PC-3 (cell line): ENCODE measurements at regions not wholly inside any gene's neighbourhood (a gene's known extent, or its start where the extent isn't known, plus 50 kb on each side); places are given as distances from the start of the nearest gene placed in this dataset.

Source experiments
- ATAC-seq: fragments of 200-7000 bp; cut with Tn5 transposase; 2 replicates; pipeline ENCODE4 v1.9.1; 2020; ENCODE audit warnings: mild to moderate bottlenecking, moderate library complexity
- BruUV-seq: library from RNA; stranded (reverse); fragments of 400-500 nt; replicated peaks from 2 replicates; lab custom pipeline; 2021; lab: Mats Ljungman, UMichigan
- CTCF ChIA-PET: fragments of 300-600 bp; sonication (Branson Sonifier 250); formaldehyde crosslinking; loops from one replicate; lab custom pipeline; 2022; ENCODE audit warnings: antibody characterized with exemption; lab: Charles Lee
- POLR2A ChIA-PET: fragments of 300-600 bp; sonication (Branson Sonifier 250); formaldehyde crosslinking; loops from one replicate; lab custom pipeline; 2022; ENCODE audit warnings: antibody characterized with exemption; ENCODE audit not compliant: unreplicated experiment; lab: Charles Lee
- DNase-seq: peaks from one replicate; pipeline ENCODE4 v3.0.0-alpha.2; 2015
- H2AFZ ChIP-seq: fragments of 300-600 bp; sonication (generic); 2 replicates; pipeline ENCODE4 v1.6.0; 2016; ENCODE audit warnings: antibody characterized with exemption, low read length
- H3F3A ChIP-seq: fragments of 300-600 bp; sonication (generic); one replicate; pipeline ENCODE4 v1.6.0; 2017; ENCODE audit warnings: antibody characterized with exemption, low read length, control low read depth, mild to moderate bottlenecking; ENCODE audit not compliant: unreplicated experiment
- H3K27ac ChIP-seq: fragments of 300-600 bp; sonication (generic); 2 replicates; pipeline ENCODE4 v1.5.1; 2016; ENCODE audit warnings: mild to moderate bottlenecking, low read length
- H3K27me3 ChIP-seq: fragments of 300-600 bp; sonication (generic); 2 replicates; pipeline ENCODE4 v1.6.1; 2016; ENCODE audit warnings: low read length, mixed read lengths
- H3K36me3 ChIP-seq: fragments of 300-600 bp; sonication (generic); 2 replicates; pipeline ENCODE4 v1.6.1; 2016; ENCODE audit warnings: low read depth, mixed run types, low read length, mixed read lengths
- H3K4me1 ChIP-seq: fragments of 300-600 bp; sonication (generic); 2 replicates; pipeline ENCODE4 v1.5.1; 2016; ENCODE audit warnings: low read length; ENCODE audit not compliant: insufficient read depth
- H3K4me2 ChIP-seq: fragments of 300-600 bp; sonication (generic); 2 replicates; pipeline ENCODE4 v1.6.0; 2016; ENCODE audit warnings: low read length
- H3K4me3 ChIP-seq: fragments of 300-600 bp; sonication (generic); 2 replicates; pipeline ENCODE4 v1.5.1; 2016; ENCODE audit warnings: mild to moderate bottlenecking, low read length, mixed read lengths
- H3K79me2 ChIP-seq: fragments of 300-600 bp; sonication (generic); 2 replicates; pipeline ENCODE4 v1.6.1; 2017; ENCODE audit warnings: low read length, mixed read lengths
- H3K9ac ChIP-seq: fragments of 300-600 bp; sonication (generic); 2 replicates; pipeline ENCODE4 v1.6.0; 2016; ENCODE audit warnings: mild to moderate bottlenecking, low read length
- H3K9me2 ChIP-seq: fragments of 300-600 bp; sonication (generic); replicated peaks from 2 replicates; pipeline ENCODE4 v1.6.1; 2016; ENCODE audit warnings: mixed run types, low read length, mixed read lengths
- H3K9me3 ChIP-seq: fragments of 300-600 bp; sonication (generic); 2 replicates; pipeline ENCODE4 v1.6.1; 2016; ENCODE audit warnings: low read length, mixed read lengths
- H4K20me1 ChIP-seq: fragments of 300-600 bp; sonication (generic); 2 replicates; pipeline ENCODE4 v1.6.1; 2016; ENCODE audit warnings: low read length, mixed read lengths
- CTCF ChIP-seq: fragments of 300-600 bp; sonication (generic); conservative IDR thresholded peaks from 2 replicates; pipeline ENCODE4 v1.5.1; 2017; ENCODE audit warnings: antibody characterized with exemption, low read depth, mild to moderate bottlenecking, low read length
- EZH2 ChIP-seq: fragments of 300-600 bp; sonication (generic); IDR thresholded peaks from one replicate; pipeline ENCODE4 v1.6.1; 2017; ENCODE audit warnings: antibody characterized with exemption, mild to moderate bottlenecking, low read length; ENCODE audit not compliant: unreplicated experiment
- EZH2phosphoT487 ChIP-seq: fragments of 300-600 bp; sonication (generic); IDR thresholded peaks from 2 replicates; pipeline ENCODE4 v1.6.1; 2018; ENCODE audit warnings: mild to moderate bottlenecking, antibody characterized with exemption, low read length, borderline replicate concordance
- intact Hi-C: fragments of 100-400 bp; cut with micrococcal nuclease; formaldehyde crosslinking; loops from 2 replicates; pipeline ENCODE4 v1.9.0; 2023

- no peaks in the 10 kb centered on the region for H3K9me2 ChIP-seq
- no peaks in the 10 kb centered on the region for H3K79me2 ChIP-seq
- no peak for TF ChIP-seq EZH2phosphoT487
- TF ChIP-seq EZH2, result no peak
- TF ChIP-seq CTCF, result no peak
- intact Hi-C loops, result no loop called here
- H3K9ac ChIP-seq, result no peak overlapping the region
- no peak overlapping the region for H3K4me2 ChIP-seq
- no peaks in the 10 kb centered on the region for H3F3A ChIP-seq
- CTCF ChIA-PET, result no interaction called here
- DNase-seq (no peak), ATAC-seq (no peak)
- H4K20me1 ChIP-seq, result no peaks in the 10 kb centered on the region
- H3K4me1 ChIP-seq, result no peaks in the 10 kb centered on the region
- POLR2A ChIA-PET, result no interaction called here
- no peaks in the 10 kb centered on the region for H3K36me3 ChIP-seq
- no peak overlapping the region for H3K4me3 ChIP-seq
- no peak overlapping the region for H3K27ac ChIP-seq
- no peak overlapping the region for H2AFZ ChIP-seq
- H3K27me3 ChIP-seq, result no peaks in the 10 kb centered on the region
- no TSS peak for BruUV-seq
- no peaks in the 10 kb centered on the region for H3K9me3 ChIP-seq
Measured at GRCh38 chr4:124053872-124054538, 657.4 kb downstream of the SPRY1 start.

- DNase-seq (no peak), ATAC-seq (no peak)
- BruUV-seq, result no TSS peak
- Histone ChIP-seq H3K9ac (no peak overlapping the region), H3K79me2 (no peaks in the 10 kb centered on the region), H3K4me2 (no peak overlapping the region), H3F3A (no peaks in the 10 kb centered on the region), H3K9me2 (no peaks in the 10 kb centered on the region), H4K20me1 (no peaks in the 10 kb centered on the region), H3K9me3 (no peaks in the 10 kb centered on the region), H3K4me3 (no peak overlapping the region), H3K27me3 (no peaks in the 10 kb centered on the region), H3K4me1 (peaks cover 9% of the 10 kb centered on the region), H3K36me3 (no peaks in the 10 kb centered on the region), H3K27ac (no peak overlapping the region), H2AFZ (no peak overlapping the region)
- ChIA-PET CTCF (no interaction called here), POLR2A (no interaction called here)
- intact Hi-C loops, result no loop called here
- TF ChIP-seq EZH2phosphoT487 (no peak), CTCF (no peak), EZH2 (no peak)
Measured at GRCh38 chr4:124055336-124055735, 657.2 kb downstream of the ANKRD50 start.

GRCh38 chr4:124055896-124056295 is 656.6 kb downstream of the ANKRD50 start:
- CTCF ChIA-PET, result no interaction called here
- H3K4me3 ChIP-seq, result no peak overlapping the region
- H3K27me3 ChIP-seq, result no peaks in the 10 kb centered on the region
- H3K36me3 ChIP-seq, result no peaks in the 10 kb centered on the region
- POLR2A ChIA-PET, result no interaction called here
- intact Hi-C loops, result no loop called here
- no peaks in the 10 kb centered on the region for H3K79me2 ChIP-seq
- H3K9me2 ChIP-seq, result no peaks in the 10 kb centered on the region
- no peak overlapping the region for H3K9ac ChIP-seq
- no peak overlapping the region for H3K4me2 ChIP-seq
- no peaks in the 10 kb centered on the region for H4K20me1 ChIP-seq
- no TSS peak for BruUV-seq
- no peak overlapping the region for H3K27ac ChIP-seq
- TF ChIP-seq EZH2 (no peak), CTCF (no peak), EZH2phosphoT487 (no peak)
- DNase-seq (no peak), ATAC-seq (no peak)
- peaks cover 13% of the 10 kb centered on the region for H3K4me1 ChIP-seq
- H3F3A ChIP-seq, result no peaks in the 10 kb centered on the region
- H2AFZ ChIP-seq, result no peak overlapping the region
- H3K9me3 ChIP-seq, result no peaks in the 10 kb centered on the region
